ENCODE measurements at regions not wholly inside any gene's neighbourhood (a gene's known extent, or its start where the extent isn't known, plus 50 kb on each side); places are given as distances from the start of the nearest gene placed in this dataset.

DNA sequence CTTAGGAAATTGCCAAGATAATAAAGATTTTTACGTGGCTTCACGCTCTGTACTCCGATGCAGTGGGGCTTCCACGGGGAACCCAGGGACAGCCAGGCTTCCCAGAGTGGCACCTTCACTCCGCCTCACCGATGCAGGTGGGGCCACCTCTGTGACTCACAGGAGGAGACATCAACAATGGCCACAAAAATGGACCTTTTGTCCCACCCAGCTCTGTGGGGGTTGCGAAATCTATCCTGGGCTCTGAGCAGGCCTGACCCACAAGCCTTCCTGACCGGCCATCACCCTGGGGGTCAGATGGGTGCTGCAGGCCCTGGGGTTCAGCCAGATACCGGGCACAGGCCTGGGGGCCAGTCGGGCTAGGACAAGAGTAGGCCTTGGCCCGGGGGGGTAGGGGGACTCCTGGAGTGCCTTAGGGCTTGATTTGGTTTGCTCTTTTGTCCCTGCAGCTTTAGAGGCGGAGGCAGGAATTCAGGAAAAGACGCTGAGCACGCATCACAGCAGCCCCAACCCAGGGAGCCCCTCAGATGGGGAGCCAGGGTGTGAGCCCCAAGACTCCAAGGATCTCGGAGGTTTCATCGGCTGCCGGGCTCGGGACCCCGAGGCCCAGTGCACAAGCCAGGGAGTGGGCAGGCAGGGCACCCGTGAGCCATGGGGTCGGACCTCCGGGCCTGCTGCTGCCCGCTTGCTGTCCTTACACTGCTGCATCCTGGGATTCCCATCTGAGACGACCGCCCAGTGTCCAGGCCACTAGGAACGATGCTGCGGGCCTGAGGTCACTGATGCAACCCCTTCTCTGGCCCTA is 136.5 kb upstream of the NKX1-1 start:
- Histone ChIP-seq H3K27me3 (replicated peaks; ENCODE audit: control insufficient read depth, insufficient read depth, low read length, poor library complexity, severe bottlenecking) (no peaks in the 10 kb centered on the region), H3K27ac (ENCODE audit: insufficient read depth, low read length, poor library complexity, severe bottlenecking) (no peak overlapping the region), H3K9me3 (ENCODE audit: control insufficient read depth, low read length) (no peaks in the 10 kb centered on the region), H3K4me3 (ENCODE audit: insufficient read depth, low read depth, low read length, poor library complexity, severe bottlenecking) (no peak overlapping the region), H3K4me1 (ENCODE audit: control insufficient read depth, insufficient read depth, low read length, poor library complexity, severe bottlenecking) (peaks cover 5% of the 10 kb centered on the region), H3K36me3 (ENCODE audit: control insufficient read depth, insufficient read depth, low read length) (no peaks in the 10 kb centered on the region)
- no peak for DNase-seq

DNA sequence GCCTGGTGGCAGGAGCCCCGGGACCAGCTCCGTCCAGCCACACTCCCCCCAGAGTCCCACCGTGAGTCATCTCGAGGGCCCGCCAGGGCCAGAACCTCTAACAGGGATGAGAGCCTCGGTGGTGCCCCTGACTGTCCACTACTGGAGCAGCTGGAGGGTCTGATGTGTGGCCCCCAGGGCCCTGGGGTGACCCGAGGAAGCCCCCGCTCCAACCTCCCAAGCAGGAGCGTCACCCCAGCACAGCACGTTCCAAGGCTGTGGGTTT is 135.9 kb upstream of the NKX1-1 start:
- Histone ChIP-seq H3K9me3 (ENCODE audit: control insufficient read depth, low read length) (no peaks in the 10 kb centered on the region), H3K27me3 (replicated peaks; ENCODE audit: control insufficient read depth, insufficient read depth, low read length, poor library complexity, severe bottlenecking) (no peaks in the 10 kb centered on the region), H3K4me1 (ENCODE audit: control insufficient read depth, insufficient read depth, low read length, poor library complexity, severe bottlenecking) (peaks cover 5% of the 10 kb centered on the region), H3K36me3 (ENCODE audit: control insufficient read depth, insufficient read depth, low read length) (no peaks in the 10 kb centered on the region), H3K4me3 (ENCODE audit: insufficient read depth, low read depth, low read length, poor library complexity, severe bottlenecking) (no peak overlapping the region), H3K27ac (ENCODE audit: insufficient read depth, low read length, poor library complexity, severe bottlenecking) (no peak overlapping the region)
- DNase-seq = no peak

DNA sequence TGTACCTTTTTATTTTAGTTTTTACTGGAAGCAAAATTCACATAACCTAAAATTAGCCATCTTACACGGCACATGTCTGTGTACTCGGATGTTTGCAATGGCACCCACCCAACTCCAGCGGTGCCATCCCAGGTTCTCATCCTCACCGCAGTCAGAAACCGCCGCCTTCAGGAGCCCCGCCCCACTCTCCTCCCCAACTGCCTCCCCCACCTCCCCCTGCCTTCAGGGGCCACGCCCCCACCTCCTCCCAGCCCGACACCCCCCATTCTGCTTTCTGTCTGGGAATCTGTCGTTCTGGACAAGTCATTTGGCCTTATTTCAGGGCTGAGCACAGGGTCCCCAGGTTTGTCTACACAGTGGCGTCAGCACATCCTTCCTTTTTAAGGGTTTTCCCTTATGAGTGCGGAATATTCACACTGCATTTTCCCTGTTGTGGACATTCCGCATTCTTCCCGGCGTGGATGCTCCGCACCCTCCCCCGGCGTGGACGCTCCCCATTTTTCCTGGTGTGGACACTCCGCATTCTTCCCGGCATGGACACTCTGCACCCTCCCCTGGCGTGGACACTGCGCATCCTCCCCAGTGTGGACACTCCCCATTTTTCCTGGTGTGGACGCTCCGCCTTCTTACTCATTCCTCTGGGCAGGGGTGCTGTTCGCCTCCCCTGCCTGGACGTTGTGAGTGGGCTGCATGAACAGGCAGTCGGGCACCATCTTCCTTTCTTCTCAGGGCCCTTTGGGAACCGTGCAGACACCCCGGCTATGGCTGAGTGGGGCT is 135.4 kb upstream of the NKX1-1 start:
- H3K4me3 ChIP-seq (ENCODE audit: insufficient read depth, low read depth, low read length, poor library complexity, severe bottlenecking) = no peak overlapping the region
- DNase-seq = no peak
- no peak overlapping the region for H3K27ac ChIP-seq (ENCODE audit: insufficient read depth, low read length, poor library complexity, severe bottlenecking)
- H3K27me3 ChIP-seq (replicated peaks; ENCODE audit: control insufficient read depth, insufficient read depth, low read length, poor library complexity, severe bottlenecking) = no peaks in the 10 kb centered on the region
- no peaks in the 10 kb centered on the region for H3K9me3 ChIP-seq (ENCODE audit: control insufficient read depth, low read length)
- no peaks in the 10 kb centered on the region for H3K36me3 ChIP-seq (ENCODE audit: control insufficient read depth, insufficient read depth, low read length)
- peaks cover 5% of the 10 kb centered on the region for H3K4me1 ChIP-seq (ENCODE audit: control insufficient read depth, insufficient read depth, low read length, poor library complexity, severe bottlenecking)

GRCh38 chr4:1540601-1541375 is 134.5 kb upstream of the NKX1-1 start:
- Histone ChIP-seq H3K27me3 (replicated peaks; ENCODE audit: control insufficient read depth, insufficient read depth, low read length, poor library complexity, severe bottlenecking) (no peaks in the 10 kb centered on the region), H3K4me1 (ENCODE audit: control insufficient read depth, insufficient read depth, low read length, poor library complexity, severe bottlenecking) (peaks cover 5% of the 10 kb centered on the region), H3K9me3 (ENCODE audit: control insufficient read depth, low read length) (no peaks in the 10 kb centered on the region), H3K36me3 (ENCODE audit: control insufficient read depth, insufficient read depth, low read length) (no peaks in the 10 kb centered on the region), H3K27ac (ENCODE audit: insufficient read depth, low read length, poor library complexity, severe bottlenecking) (no peak overlapping the region), H3K4me3 (ENCODE audit: insufficient read depth, low read depth, low read length, poor library complexity, severe bottlenecking) (no peak overlapping the region)
- DNase-seq = no peak

DNA sequence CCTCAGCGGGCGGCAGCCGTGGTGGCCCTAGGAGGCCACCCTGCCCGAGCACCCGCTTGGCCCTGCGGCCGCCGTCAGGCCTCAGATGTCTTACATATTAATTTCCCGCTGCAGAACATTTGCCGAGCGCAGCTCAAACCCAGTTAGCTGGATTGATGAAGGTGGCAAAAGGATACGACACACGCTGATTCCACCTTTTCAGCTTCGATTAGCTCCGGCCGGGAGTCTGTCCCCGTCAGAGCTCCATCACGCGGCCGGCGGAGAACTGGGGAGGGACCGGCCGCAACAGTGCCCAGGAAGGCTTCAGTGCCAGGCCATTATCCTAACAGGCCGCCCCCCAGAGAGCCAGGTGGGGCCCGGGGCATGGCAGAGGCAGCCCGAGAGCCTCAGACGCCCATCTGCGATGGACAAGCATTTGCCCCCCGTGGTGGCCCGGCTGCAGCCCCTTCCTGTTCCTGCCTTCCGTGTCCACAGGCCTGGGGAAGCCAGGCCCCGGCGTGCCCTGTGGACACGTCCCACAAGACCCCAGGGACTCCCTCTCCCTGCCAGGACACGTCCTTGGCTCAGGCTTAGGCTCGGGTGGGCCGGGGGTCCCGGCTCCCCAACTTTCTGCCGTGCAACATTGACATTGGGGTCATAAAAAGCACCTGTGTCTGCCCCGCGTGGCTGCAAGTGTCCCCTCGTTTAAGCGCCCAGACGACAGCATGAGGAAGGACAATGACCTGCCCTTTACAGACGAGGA is 133.8 kb upstream of the NKX1-1 start:
- Histone ChIP-seq H3K27ac (ENCODE audit: insufficient read depth, low read length, poor library complexity, severe bottlenecking) (no peak overlapping the region), H3K4me3 (ENCODE audit: insufficient read depth, low read depth, low read length, poor library complexity, severe bottlenecking) (no peak overlapping the region), H3K27me3 (replicated peaks; ENCODE audit: control insufficient read depth, insufficient read depth, low read length, poor library complexity, severe bottlenecking) (no peaks in the 10 kb centered on the region), H3K9me3 (ENCODE audit: control insufficient read depth, low read length) (no peaks in the 10 kb centered on the region), H3K36me3 (ENCODE audit: control insufficient read depth, insufficient read depth, low read length) (no peaks in the 10 kb centered on the region), H3K4me1 (ENCODE audit: control insufficient read depth, insufficient read depth, low read length, poor library complexity, severe bottlenecking) (peaks cover 4% of the 10 kb centered on the region)
- DNase-seq = no peak

DNA sequence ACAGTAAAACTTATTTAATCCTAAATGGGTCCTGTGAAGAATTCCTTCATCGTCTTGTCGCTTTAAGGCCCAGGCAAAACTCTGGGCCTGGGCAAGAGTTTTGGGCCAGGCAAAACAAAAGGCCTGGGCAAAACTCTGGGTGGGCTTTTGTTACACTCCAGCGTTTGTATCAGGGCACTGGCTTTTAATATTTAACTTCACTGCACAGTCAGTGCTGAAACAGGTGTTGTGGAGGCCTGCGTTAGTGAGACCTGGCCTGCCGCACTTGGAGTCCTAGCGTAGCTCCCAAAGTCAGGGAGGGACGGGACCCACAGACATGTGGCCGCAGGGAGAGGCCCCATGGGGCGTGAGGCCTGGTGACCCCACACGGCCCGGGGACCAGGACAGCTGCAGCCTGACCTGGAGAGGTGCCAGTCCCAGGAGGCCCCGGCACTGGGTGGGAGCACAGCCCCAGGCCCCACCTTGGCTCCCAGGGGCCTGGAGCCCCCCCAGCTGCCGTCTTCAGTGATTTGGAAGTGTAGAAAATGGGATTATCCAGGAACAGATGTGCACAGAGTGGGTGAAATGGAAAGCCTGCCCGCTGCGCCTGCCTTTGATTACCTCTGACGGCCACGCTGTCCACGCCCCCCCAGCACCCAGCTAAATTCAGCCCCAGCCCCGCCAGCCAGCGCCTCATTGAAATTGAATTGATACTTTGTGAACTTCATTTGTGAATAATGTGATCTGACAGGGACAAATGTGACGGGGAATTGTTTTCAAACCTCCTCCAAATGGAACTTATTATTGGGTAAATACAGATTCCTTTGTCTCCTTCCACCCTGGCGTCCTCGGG is 132.9 kb upstream of the NKX1-1 start:
- Histone ChIP-seq H3K27ac (ENCODE audit: insufficient read depth, low read length, poor library complexity, severe bottlenecking) (no peak overlapping the region), H3K9me3 (ENCODE audit: control insufficient read depth, low read length) (no peaks in the 10 kb centered on the region), H3K4me1 (ENCODE audit: control insufficient read depth, insufficient read depth, low read length, poor library complexity, severe bottlenecking) (no peaks in the 10 kb centered on the region), H3K4me3 (ENCODE audit: insufficient read depth, low read depth, low read length, poor library complexity, severe bottlenecking) (no peak overlapping the region), H3K36me3 (ENCODE audit: control insufficient read depth, insufficient read depth, low read length) (no peaks in the 10 kb centered on the region), H3K27me3 (replicated peaks; ENCODE audit: control insufficient read depth, insufficient read depth, low read length, poor library complexity, severe bottlenecking) (no peaks in the 10 kb centered on the region)
- no peak for DNase-seq

- H3K9me3 ChIP-seq (ENCODE audit: control insufficient read depth, low read length) = no peaks in the 10 kb centered on the region
- DNase-seq = no peak
- H3K4me3 ChIP-seq (ENCODE audit: insufficient read depth, low read depth, low read length, poor library complexity, severe bottlenecking) = no peak overlapping the region
- H3K36me3 ChIP-seq (ENCODE audit: control insufficient read depth, insufficient read depth, low read length) = no peaks in the 10 kb centered on the region
- no peak overlapping the region for H3K27ac ChIP-seq (ENCODE audit: insufficient read depth, low read length, poor library complexity, severe bottlenecking)
- H3K4me1 ChIP-seq (ENCODE audit: control insufficient read depth, insufficient read depth, low read length, poor library complexity, severe bottlenecking) = no peaks in the 10 kb centered on the region
- H3K27me3 ChIP-seq (replicated peaks; ENCODE audit: control insufficient read depth, insufficient read depth, low read length, poor library complexity, severe bottlenecking) = peaks cover 3% of the 10 kb centered on the region
Observed at GRCh38 chr4:1538096-1538410, 131.8 kb upstream of the NKX1-1 start.

DNA sequence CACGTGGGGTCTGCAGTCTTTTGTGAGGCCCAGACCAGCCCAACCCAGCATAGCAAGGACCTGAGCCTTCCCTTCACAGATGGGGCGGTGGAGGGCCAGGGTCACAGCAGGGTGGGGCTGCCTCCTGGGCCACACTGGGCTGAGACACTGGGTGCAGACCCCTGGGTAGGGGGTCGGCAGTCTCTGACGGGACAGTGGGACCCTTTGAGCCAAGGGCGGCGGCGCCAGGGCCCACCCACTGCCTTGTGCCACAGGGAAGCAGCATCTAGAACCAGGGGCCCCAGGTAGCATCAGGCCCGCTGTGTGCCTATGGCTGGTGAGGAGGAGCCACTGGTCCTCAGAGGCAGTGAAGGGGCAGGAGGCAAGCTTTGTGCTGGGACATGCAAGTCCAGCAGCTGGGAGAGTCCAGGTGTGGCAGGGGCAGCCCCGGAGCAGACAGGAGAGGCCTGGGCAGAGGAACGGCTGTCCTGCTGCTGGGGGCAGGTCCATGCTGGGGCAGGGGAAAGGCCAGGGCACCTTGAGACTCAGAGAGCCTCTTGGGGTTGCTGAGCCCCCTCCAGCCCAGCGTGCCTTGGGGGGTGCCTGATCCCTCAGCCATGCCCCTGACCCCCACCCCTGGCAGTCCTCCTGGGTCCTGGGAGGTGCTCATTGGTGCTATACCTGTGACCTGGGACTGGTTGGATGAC is 131.3 kb upstream of the NKX1-1 start:
- H3K9me3 ChIP-seq (ENCODE audit: control insufficient read depth, low read length) = no peaks in the 10 kb centered on the region
- DNase-seq = no peak

More for the DNA sequence above, 131.3 kb upstream of the NKX1-1 start:
- no peak overlapping the region for H3K27ac ChIP-seq (ENCODE audit: insufficient read depth, low read length, poor library complexity, severe bottlenecking)
- no peaks in the 10 kb centered on the region for H3K4me1 ChIP-seq (ENCODE audit: control insufficient read depth, insufficient read depth, low read length, poor library complexity, severe bottlenecking)
- H3K27me3 ChIP-seq (replicated peaks; ENCODE audit: control insufficient read depth, insufficient read depth, low read length, poor library complexity, severe bottlenecking) = peaks cover 3% of the 10 kb centered on the region
- H3K4me3 ChIP-seq (ENCODE audit: insufficient read depth, low read depth, low read length, poor library complexity, severe bottlenecking) = no peak overlapping the region
- no peaks in the 10 kb centered on the region for H3K36me3 ChIP-seq (ENCODE audit: control insufficient read depth, insufficient read depth, low read length)
